Loucy (cell line): ENCODE measurements at regions not wholly inside any gene's neighbourhood (a gene's known extent, or its start where the extent isn't known, plus 50 kb on each side); places are given as distances from the start of the nearest gene placed in this dataset.
"Not testable (repeated sequence)": the region's sequence is repeated elsewhere in the genome, so short reads cannot be mapped to it uniquely, and the experiment has no call there.

ENCODE experiments used
- H2AFZ ChIP-seq: fragments of 200-600 bp; sonication (generic); 2 replicates; pipeline ENCODE4 v1.6.0; 2016; ENCODE audit warnings: antibody characterized with exemption, mild to moderate bottlenecking, low read length, moderate library complexity
- H3F3A ChIP-seq: fragments of 200-600 bp; 2 replicates; pipeline ENCODE4 v1.6.0; 2016; ENCODE audit warnings: antibody characterized with exemption, low read depth, mild to moderate bottlenecking
- H3K27me3 ChIP-seq: fragments of 200-600 bp; sonication (generic); 2 replicates; pipeline ENCODE4 v1.6.1; 2014; ENCODE audit warnings: low read length, mild to moderate bottlenecking; ENCODE audit not compliant: insufficient read depth, poor library complexity, severe bottlenecking
- H3K36me3 ChIP-seq: fragments of 200-600 bp; sonication (generic); 2 replicates; pipeline ENCODE4 v1.6.1; 2016; ENCODE audit warnings: low read length; ENCODE audit not compliant: insufficient read depth
- H3K4me1 ChIP-seq: fragments of 200-600 bp; sonication (generic); 2 replicates; pipeline ENCODE4 v1.5.1; 2014; ENCODE audit warnings: low read length, mild to moderate bottlenecking; ENCODE audit not compliant: insufficient read depth, poor library complexity, severe bottlenecking
- H3K4me2 ChIP-seq: fragments of 200-600 bp; sonication (generic); 2 replicates; pipeline ENCODE4 v1.6.0; 2014; ENCODE audit warnings: antibody characterized with exemption, low read length, low read depth, mild to moderate bottlenecking; ENCODE audit not compliant: poor library complexity, severe bottlenecking
- H3K4me3 ChIP-seq: fragments of 200-600 bp; sonication (generic); 2 replicates; pipeline ENCODE4 v1.5.1; 2014; ENCODE audit warnings: low read length, mild to moderate bottlenecking, mixed read lengths; ENCODE audit not compliant: poor library complexity, severe bottlenecking
- H3K79me2 ChIP-seq: fragments of 200-600 bp; sonication (generic); 2 replicates; pipeline ENCODE4 v1.6.1; 2014; ENCODE audit warnings: low read length; ENCODE audit not compliant: insufficient read depth
- H3K9ac ChIP-seq: fragments of 200-600 bp; sonication (generic); 2 replicates; pipeline ENCODE4 v1.6.0; 2014; ENCODE audit warnings: mild to moderate bottlenecking, low read depth, low read length, moderate library complexity; ENCODE audit not compliant: poor library complexity, severe bottlenecking
- H3K9me2 ChIP-seq: fragments of 200-600 bp; sonication (generic); replicated peaks from 2 replicates; pipeline ENCODE4 v1.6.1; 2016; ENCODE audit warnings: low read depth, low read length, mixed read lengths
- H3K9me3 ChIP-seq: fragments of 200-600 bp; sonication (generic); 2 replicates; pipeline ENCODE4 v1.6.1; 2014; ENCODE audit warnings: mild to moderate bottlenecking, antibody characterized with exemption, low read length, low read depth; ENCODE audit not compliant: insufficient read depth
- H4K20me1 ChIP-seq: fragments of 200-600 bp; sonication (generic); 2 replicates; pipeline ENCODE4 v1.6.0; 2014; ENCODE audit warnings: antibody characterized with exemption, low read length, mild to moderate bottlenecking; ENCODE audit not compliant: insufficient read depth, poor library complexity, severe bottlenecking
- CTCF ChIP-seq: fragments of 200-600 bp; sonication (generic); conservative IDR thresholded peaks from 2 replicates; pipeline ENCODE4 v1.5.1; 2014; ENCODE audit warnings: mild to moderate bottlenecking, antibody characterized with exemption, low read length
- EZH2phosphoT487 ChIP-seq: fragments of 200-600 bp; IDR thresholded peaks from 2 replicates; pipeline ENCODE4 v1.6.1; 2018; ENCODE audit warnings: antibody characterized with exemption, mild to moderate bottlenecking, moderate library complexity, borderline replicate concordance

- no peak overlapping the region for H3K4me2 ChIP-seq
- no peaks in the 10 kb centered on the region for H3K27me3 ChIP-seq
- H3K4me3 ChIP-seq = no peak overlapping the region
- no peaks in the 10 kb centered on the region for H3K9me2 ChIP-seq
- H4K20me1 ChIP-seq = no peaks in the 10 kb centered on the region
- H3K36me3 ChIP-seq = no peaks in the 10 kb centered on the region
- H3K9me3 ChIP-seq = no peaks in the 10 kb centered on the region
- no peaks in the 10 kb centered on the region for H3K4me1 ChIP-seq
- no peaks in the 10 kb centered on the region for H3K79me2 ChIP-seq
- no peak overlapping the region for H3K9ac ChIP-seq
- H2AFZ ChIP-seq = no peak overlapping the region
- TF ChIP-seq EZH2phosphoT487 = no peak
- TF ChIP-seq CTCF = no peak
- H3F3A ChIP-seq = no peaks in the 10 kb centered on the region
Observed at GRCh38 chr5:62767077-62767476, 188.5 kb downstream of the LRRC70 start.

GRCh38 chr5:62762503-62762902 lies 183.9 kb downstream of the LRRC70 start:
- Histone ChIP-seq H3K27me3 (no peaks in the 10 kb centered on the region), H3K4me1 (no peaks in the 10 kb centered on the region), H2AFZ (no peak overlapping the region), H3K79me2 (no peaks in the 10 kb centered on the region), H3K9me2 (no peaks in the 10 kb centered on the region), H4K20me1 (no peaks in the 10 kb centered on the region), H3K4me3 (no peak overlapping the region), H3F3A (no peaks in the 10 kb centered on the region), H3K36me3 (no peaks in the 10 kb centered on the region), H3K9me3 (no peaks in the 10 kb centered on the region), H3K9ac (no peak overlapping the region), H3K4me2 (no peak overlapping the region)
- TF ChIP-seq EZH2phosphoT487 = no peak
- no peak for TF ChIP-seq CTCF

- H3K4me2 ChIP-seq, H3K4me1 ChIP-seq, H3K79me2 ChIP-seq, H3K36me3 ChIP-seq, H3K27me3 ChIP-seq, H3K9me2 ChIP-seq, H3K4me3 ChIP-seq, H3K9ac ChIP-seq, H3F3A ChIP-seq, H4K20me1 ChIP-seq, H3K9me3 ChIP-seq, H2AFZ ChIP-seq: not testable (repeated sequence)
Observed at GRCh38 chr5:62757686-62758085, 179.1 kb downstream of the LRRC70 start.

GRCh38 chr5:62752998-62753367 lies 174.4 kb downstream of the LRRC70 start:
- H2AFZ ChIP-seq, H3K4me3 ChIP-seq, H3K4me2 ChIP-seq: not testable (repeated sequence)

GRCh38 chr5:62752056-62752997 lies 173.7 kb downstream of the LRRC70 start:
- not testable (repeated sequence) for H3K4me2 ChIP-seq, H3K4me1 ChIP-seq, H4K20me1 ChIP-seq, H3K36me3 ChIP-seq, H3F3A ChIP-seq, H3K79me2 ChIP-seq, H3K4me3 ChIP-seq, H3K27me3 ChIP-seq, H2AFZ ChIP-seq, H3K9ac ChIP-seq, H3K9me2 ChIP-seq, H3K9me3 ChIP-seq

More at GRCh38 chr5:62752998-62753367, 174.4 kb downstream of the LRRC70 start:
- not testable (repeated sequence) for H3K9ac ChIP-seq, H3K9me3 ChIP-seq, H3K36me3 ChIP-seq, H4K20me1 ChIP-seq, H3K4me1 ChIP-seq, H3K27me3 ChIP-seq, H3K9me2 ChIP-seq, H3F3A ChIP-seq, H3K79me2 ChIP-seq
